H54 (cell line): ENCODE measurements at regions not wholly inside any gene's neighbourhood (a gene's known extent, or its start where the extent isn't known, plus 50 kb on each side); places are given as distances from the start of the nearest gene placed in this dataset.
A peak's percentile ranks its signal among the peaks of the same experiment; 100 is the strongest.

Experiments
- DNase-seq: peaks from one replicate; pipeline ENCODE4 v3.0.0; 2011; ENCODE audit warnings: low spot score, mixed read lengths; ENCODE audit not compliant: insufficient read length
- FAIRE-seq: peaks from 3 replicates; lab custom pipeline; 2011; peaks lifted over from hg19 to GRCh38; lab: Jason Lieb, UNC
- POLR2A ChIP-seq: IDR thresholded peaks from 2 replicates; pipeline ENCODE4 v1.6.1; 2011; ENCODE audit warnings: low read depth, mild to moderate bottlenecking, low read length

GRCh38 chr2:234733093-234733489, 218.7 kb upstream of the SH3BP4 start:
- FAIRE-seq (no peak), DNase-seq (no peak)
- TF ChIP-seq POLR2A: no peak

GRCh38 chr2:234732404-234733092, 219.3 kb upstream of the SH3BP4 start:
- no peak for TF ChIP-seq POLR2A
- FAIRE-seq (no peak), DNase-seq (no peak)

- TF ChIP-seq POLR2A: no peak
- FAIRE-seq (no peak), DNase-seq (no peak)
Observed at GRCh38 chr2:234731236-234731635, 220.6 kb upstream of the SH3BP4 start.

GRCh38 chr2:234730066-234730640, 221.7 kb upstream of the SH3BP4 start:
- FAIRE-seq (no peak), DNase-seq (no peak)
- TF ChIP-seq POLR2A: no peak

- DNase-seq (no peak), FAIRE-seq (peak; percentile 89)
- no peak for TF ChIP-seq POLR2A
Observed at GRCh38 chr2:234725528-234726264, 226.1 kb upstream of the SH3BP4 start.

- no peak for TF ChIP-seq POLR2A
- FAIRE-seq: no peak
- no peak for DNase-seq
Observed at GRCh38 chr2:234724850-234725249, 227.0 kb upstream of the SH3BP4 start.

- no peak for TF ChIP-seq POLR2A
- DNase-seq (no peak), FAIRE-seq (no peak)
Observed at GRCh38 chr2:234723400-234723799, 226.5 kb upstream of the ARL4C start.

GRCh38 chr2:234722176-234722575, 225.3 kb upstream of the ARL4C start:
- FAIRE-seq (no peak), DNase-seq (no peak)
- no peak for TF ChIP-seq POLR2A

GRCh38 chr2:234719116-234719716, 222.3 kb upstream of the ARL4C start:
- no peak for TF ChIP-seq POLR2A
- FAIRE-seq: no peak
- no peak for DNase-seq

- DNase-seq (no peak), FAIRE-seq (no peak)
- no peak for TF ChIP-seq POLR2A
Observed at GRCh38 chr2:234716271-234716670, 219.4 kb upstream of the ARL4C start.

- no peak for FAIRE-seq
- no peak for TF ChIP-seq POLR2A
- no peak for DNase-seq
Observed at GRCh38 chr2:234715671-234716250, 218.9 kb upstream of the ARL4C start.

GRCh38 chr2:234714711-234715110, 217.8 kb upstream of the ARL4C start:
- no peak for FAIRE-seq
- no peak for TF ChIP-seq POLR2A
- DNase-seq: no peak

- DNase-seq (no peak), FAIRE-seq (no peak)
- TF ChIP-seq POLR2A: no peak
Observed at GRCh38 chr2:234712421-234712935, 215.6 kb upstream of the ARL4C start.
